B cell (primary cell): ENCODE measurements at regions not wholly inside any gene's neighbourhood (a gene's known extent, or its start where the extent isn't known, plus 50 kb on each side); places are given as distances from the start of the nearest gene placed in this dataset.

ENCODE experiments used
- ATAC-seq: fragments of 200-7000 bp; cut with Tn5 transposase; one replicate; pipeline ENCODE4 v1.10.0; 2021; ENCODE audit warnings: low read depth, mild to moderate bottlenecking, moderate number of reproducible peaks, moderate library complexity
- CTCF ChIA-PET: fragments of 350-600 bp; sonication (Branson Sonifier 250); formaldehyde crosslinking; loops from one replicate; lab custom pipeline; 2021; ENCODE audit warnings: antibody characterized with exemption, inconsistent platforms; lab: Charles Lee
- POLR2A ChIA-PET: fragments of 350-600 bp; sonication (Branson Sonifier 250); formaldehyde crosslinking; loops from one replicate; lab custom pipeline; 2021; ENCODE audit warnings: antibody characterized with exemption; lab: Charles Lee
- DNase-seq: peaks from one replicate; pipeline ENCODE4 v3.0.0; 2013
- H2AFZ ChIP-seq: 2 replicates; pipeline ENCODE4 v1.6.1; 2012; ENCODE audit warnings: mild to moderate bottlenecking, low read depth, low read length; ENCODE audit not compliant: insufficient read depth, poor library complexity, severe bottlenecking
- H3K27ac ChIP-seq, 2 donors: 1 replicate in 1 of 2; 2 replicates in 1 of 2; pipeline ENCODE4 v1.5.1; 2012 to 2013; ENCODE audit warnings: low read length in 2 of 2, mild to moderate bottlenecking in 2 of 2, moderate library complexity in 1 of 2
- H3K27me3 ChIP-seq, 4 experiments: fragments of 200-600 bp in 1 of 4; sonication (generic) in 1 of 4; replicated peaks in 1 of 4; 1 replicate in 2 of 4; 2 replicates in 2 of 4; pipeline versions ENCODE4 v1.6.1 to v1.7.0; 2013 to 2016; ENCODE audit warnings: low read length in 3 of 4, mild to moderate bottlenecking in 2 of 4, mixed read lengths in 1 of 4, moderate library complexity in 1 of 4; ENCODE audit not compliant: insufficient read depth in 4 of 4, control insufficient read depth in 3 of 4; ENCODE audit errors: control extremely low read depth in 1 of 4
- H3K36me3 ChIP-seq, 2 experiments: replicated peaks in 1 of 2; 1 replicate in 1 of 2; 2 replicates in 1 of 2; pipeline versions ENCODE4 v1.6.1 to v1.7.1; 2013; ENCODE audit warnings: low read length in 1 of 2; ENCODE audit not compliant: insufficient read depth in 2 of 2, control insufficient read depth in 1 of 2; ENCODE audit errors: control extremely low read depth in 1 of 2, extremely low read depth in 1 of 2
- H3K4me1 ChIP-seq, 2 donors: fragments of 200-600 bp in 1 of 2; sonication (generic) in 1 of 2; 1 replicate in 1 of 2; 2 replicates in 1 of 2; pipeline versions ENCODE4 v1.5.1 to v1.6.1; 2013 to 2017; ENCODE audit warnings: low read length in 2 of 2; ENCODE audit not compliant: control insufficient read depth in 2 of 2, insufficient read depth in 2 of 2
- H3K4me2 ChIP-seq: replicated peaks from 2 replicates; pipeline ENCODE3; 2012; ENCODE audit warnings: mild to moderate bottlenecking, low read depth, low read length; ENCODE audit not compliant: poor library complexity, severe bottlenecking
- H3K4me3 ChIP-seq, 5 experiments: fragments of 200-600 bp in 1 of 5; sonication (generic) in 1 of 5; 1 replicate in 3 of 5; 2 replicates in 2 of 5; pipeline versions ENCODE4 v1.5.1 to v1.7.0; 2011 to 2016; ENCODE audit warnings: low read length in 4 of 5, mild to moderate bottlenecking in 4 of 5, low read depth in 2 of 5, control low read depth in 1 of 5, moderate library complexity in 1 of 5; ENCODE audit not compliant: insufficient read depth in 1 of 5; ENCODE audit errors: control extremely low read depth in 1 of 5, extremely low read depth in 1 of 5
- H3K79me2 ChIP-seq: fragments of 200-600 bp; sonication (generic); one replicate; pipeline ENCODE4 v1.6.0; 2016; ENCODE audit warnings: low read length; ENCODE audit not compliant: control insufficient read depth, insufficient read depth
- H3K9ac ChIP-seq: fragments of 200-600 bp; sonication (generic); 2 replicates; pipeline ENCODE4 v1.6.1; 2017; ENCODE audit warnings: mild to moderate bottlenecking, low read length, moderate library complexity
- H3K9me3 ChIP-seq, 3 donors: one replicate each; pipeline versions ENCODE4 v1.6.1 to v1.7.1; 2013; ENCODE audit warnings: low read length in 2 of 3; ENCODE audit not compliant: control insufficient read depth in 2 of 3, insufficient read depth in 1 of 3; ENCODE audit errors: control extremely low read depth in 1 of 3
- H4K20me1 ChIP-seq: 2 replicates; pipeline ENCODE4 v1.6.0; 2012; ENCODE audit warnings: mild to moderate bottlenecking, low read length; ENCODE audit not compliant: insufficient read depth, control insufficient read depth, poor library complexity, severe bottlenecking
- H3K27ac Mint-ChIP-seq: one replicate; pipeline ENCODE4 v1.8.0; 2021; ENCODE audit warnings: mixed read lengths
- H3K27me3 Mint-ChIP-seq: one replicate; pipeline ENCODE4 v1.8.0; 2021; ENCODE audit warnings: mixed read lengths
- H3K4me1 Mint-ChIP-seq: one replicate; pipeline ENCODE4 v1.8.0; 2021; ENCODE audit warnings: mixed read lengths
- H3K4me3 Mint-ChIP-seq: one replicate; pipeline ENCODE4 v1.8.0; 2021; ENCODE audit warnings: mixed read lengths
- H3K9me3 Mint-ChIP-seq: one replicate; pipeline ENCODE4 v1.8.0; 2022; ENCODE audit warnings: mixed read lengths; ENCODE audit not compliant: insufficient read depth
- CTCF ChIP-seq: fragments of 200-600 bp; IDR thresholded peaks from one replicate; pipeline ENCODE4 v1.8.0; 2022; ENCODE audit warnings: antibody characterized with exemption, mild to moderate bottlenecking
- EZH2 ChIP-seq: IDR thresholded peaks from 2 replicates; pipeline ENCODE4 v1.6.1; 2012; ENCODE audit warnings: borderline replicate concordance, low read depth, mild to moderate bottlenecking, moderate library complexity, low read length; ENCODE audit not compliant: insufficient read depth, poor library complexity, severe bottlenecking
- WGBS: methylation state at CpG from one replicate; pipeline ENCODE4 v1.1.5; 2013; ENCODE audit warnings: missing lambda C conversion rate; ENCODE audit not compliant: insufficient coverage; 5-methylcytosine and 5-hydroxymethylcytosine counted together
- intact Hi-C: fragments of 100-400 bp; cut with micrococcal nuclease; formaldehyde crosslinking; loops from one replicate; pipeline ENCODE4 v1.10.0; 2022

- Histone ChIP-seq H4K20me1 (no peaks in the 10 kb centered on the region), H3K4me3 (no peak overlapping the region), H3K27ac (no peak overlapping the region), H3K79me2 (no peaks in the 10 kb centered on the region), H2AFZ (peak overlapping the region; percentile 31), H3K9me3 (no peaks in the 10 kb centered on the region), H3K9ac (no peak overlapping the region), H3K27me3 (no peaks in the 10 kb centered on the region), H3K4me1 (peaks cover 16 to 20% of the 10 kb centered on the region in 2 donors), H3K4me2 (no peak overlapping the region), H3K36me3 (no peaks in the 10 kb centered on the region)
- H3K27ac Mint-ChIP-seq = no peak overlapping the region
- DNase-seq = no peak
- WGBS = 27% methylated on average over 6 of the region's 6 CpGs
- CTCF ChIA-PET = interaction anchor here (0.7 to 1.2 kb wide), 2 partner anchors 19 to 145 kb away, joined by 3 to 4 read pairs; no protein-coding TSS in a partner anchor
- no peaks in the 10 kb centered on the region for H3K9me3 Mint-ChIP-seq
- intact Hi-C loops = no loop called here
- H3K4me3 Mint-ChIP-seq = no peak overlapping the region
- TF ChIP-seq CTCF = no peak
- TF ChIP-seq EZH2 = no peak
- ATAC-seq = no peak
- peaks cover 10% of the 10 kb centered on the region for H3K27me3 Mint-ChIP-seq
- POLR2A ChIA-PET = interaction anchor here (0.6 kb wide), 1 partner anchor 348 kb away, joined by 3 read pairs; no protein-coding TSS in a partner anchor
- H3K4me1 Mint-ChIP-seq = peaks cover 21% of the 10 kb centered on the region
These were observed 147.6 kb downstream of the NDUFA12 start for GRCh38 chr12:94855853-94856252.

GRCh38 chr12:94851396-94852028 is 152.0 kb downstream of the NDUFA12 start:
- Histone ChIP-seq H3K4me2 (peak overlapping the region; percentile 22), H3K9ac (no peak overlapping the region), H3K36me3 (no peaks in the 10 kb centered on the region), H3K4me3 (no peak overlapping the region), H3K27ac (no peak overlapping the region), H3K79me2 (peaks cover 4% of the 10 kb centered on the region), H2AFZ (no peak overlapping the region), H4K20me1 (no peaks in the 10 kb centered on the region), H3K4me1 (peaks cover 16 to 26% of the 10 kb centered on the region in 2 donors), H3K27me3 (no peaks in the 10 kb centered on the region), H3K9me3 (no peaks in the 10 kb centered on the region)
- no peak overlapping the region for H3K4me3 Mint-ChIP-seq
- peaks cover 11% of the 10 kb centered on the region for H3K27me3 Mint-ChIP-seq
- intact Hi-C loops = no loop called here
- H3K4me1 Mint-ChIP-seq = peaks cover 27% of the 10 kb centered on the region
- DNase-seq = peak; percentile 51
- POLR2A ChIA-PET = no interaction called here
- WGBS = no CpG with 5 or more reads among the region's 2 CpGs
- no peak for TF ChIP-seq EZH2
- TF ChIP-seq CTCF = no peak
- CTCF ChIA-PET = no interaction called here
- H3K27ac Mint-ChIP-seq = no peak overlapping the region
- ATAC-seq = peak; percentile 63
- no peaks in the 10 kb centered on the region for H3K9me3 Mint-ChIP-seq
